ENCODE measurements at regions not wholly inside any gene's neighbourhood (a gene's known extent, or its start where the extent isn't known, plus 50 kb on each side); places are given as distances from the start of the nearest gene placed in this dataset.

DNA sequence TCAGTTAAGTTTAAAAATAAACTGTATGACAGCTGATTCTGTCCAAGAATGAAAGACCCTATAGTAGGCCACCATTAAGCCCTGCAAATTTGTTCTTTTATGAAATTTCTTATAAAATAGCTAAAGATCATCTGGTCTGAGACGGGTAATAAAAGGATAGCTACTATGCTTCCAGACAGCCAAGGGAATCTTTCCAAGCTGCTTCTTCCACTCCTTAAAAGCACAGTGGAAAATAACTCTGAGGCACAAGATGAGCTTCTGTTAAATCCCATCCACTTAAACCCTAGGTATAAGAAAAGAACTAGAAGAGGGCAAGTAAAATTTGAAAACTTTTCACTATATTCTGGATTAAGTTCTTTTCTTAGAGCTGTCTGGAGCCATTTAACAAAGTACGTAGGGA lies 194.3 kb downstream of the CAPZA3 start:
- Histone ChIP-seq H4K5ac (ENCODE audit: insufficient read length, low read depth, low read length) (no peak overlapping the region), H3K27ac (ENCODE audit: low read depth, low read length) (no peak overlapping the region), H4K20me1 (replicated peaks in 1 of 2; ENCODE audit: control insufficient read depth in 1 of 2, insufficient read depth in 2 of 2, low read length in 2 of 2) (no peaks in the 10 kb centered on the region), H2BK12ac (ENCODE audit: low read depth, low read length) (no peak overlapping the region), H2BK5ac (ENCODE audit: low read depth, low read length) (no peak overlapping the region), H3K23ac (ENCODE audit: insufficient read length) (no peak overlapping the region), H3K36me3 (ENCODE audit: control insufficient read depth in 2 of 4, insufficient read depth in 4 of 4, low read length in 3 of 4) (no peaks in the 10 kb centered on the region; a peak in 1 of 8 replicates), H2AK5ac (ENCODE audit: low read depth, low read length) (no peak overlapping the region), H3K4me2 (ENCODE audit: insufficient read depth in 1 of 2, low read depth in 2 of 2, low read length in 2 of 2) (no peak overlapping the region), H3K79me2 (ENCODE audit: control insufficient read depth in 1 of 2, insufficient read depth in 2 of 2, low read length in 2 of 2) (no peaks in the 10 kb centered on the region), H3K79me1 (ENCODE audit: low read depth, low read length) (no peaks in the 10 kb centered on the region), H3K4me3 (ENCODE audit: extremely low read depth in 1 of 4, insufficient read depth in 2 of 4, low read depth in 3 of 4, low read length in 4 of 4) (no peak overlapping the region), H3K14ac (ENCODE audit: insufficient read length) (no peak overlapping the region), H4K91ac (replicated peaks; ENCODE audit: insufficient read length, low read length) (no peak overlapping the region), H4K8ac (ENCODE audit: extremely low read depth, insufficient read depth, low read length) (no peak overlapping the region), H2BK15ac (ENCODE audit: low read length) (no peak overlapping the region), H3K23me2 (ENCODE audit: low read depth, low read length) (no peaks in the 10 kb centered on the region), H2BK120ac (replicated peaks; ENCODE audit: low read depth, low read length) (no peak overlapping the region), H2BK20ac (ENCODE audit: low read length) (no peak overlapping the region), H3K9ac (replicated peaks in 1 of 4; ENCODE audit: extremely low read depth in 1 of 4, low read depth in 3 of 4, low read length in 3 of 4) (no peak overlapping the region), H3K56ac (replicated peaks; ENCODE audit: insufficient read length, low read depth, low read length) (no peak overlapping the region), H3K4me1 (replicated peaks in 1 of 4; ENCODE audit: control insufficient read depth in 3 of 4, insufficient read depth in 4 of 4, low read length in 3 of 4) (peaks cover 0 to 9% (median 2%) of the 10 kb centered on the region in 4 experiments; a peak in 3 of 7 replicates), H3K9me3 (ENCODE audit: insufficient read depth in 2 of 2, low read depth in 1 of 2, low read length in 1 of 2) (peaks cover 5 to 9% of the 10 kb centered on the region in 2 experiments; a peak in 2 of 4 replicates), H3K27me3 (replicated peaks in 1 of 4; ENCODE audit: control insufficient read depth in 3 of 4, extremely low read depth in 1 of 4, insufficient read depth in 3 of 4, low read length in 3 of 4) (no peaks in the 10 kb centered on the region), H3K18ac (ENCODE audit: extremely low read depth, low read length) (no peak overlapping the region), H2AFZ (ENCODE audit: low read length) (no peak overlapping the region), H3K4ac (replicated peaks; ENCODE audit: insufficient read length, low read depth, low read length) (no peak overlapping the region)
- DNase-seq (ENCODE audit: low read depth in 1 of 2, low spot score in 2 of 2) (no peak), FAIRE-seq (no peak)
- WGBS, 2 experiments (ENCODE audit: extremely low coverage in 1 of 2, insufficient coverage in 1 of 2, insufficient read length in 1 of 2, insufficient replicate concordance in 2 of 2, low coverage in 1 of 2, low lambda C conversion rate in 2 of 2, missing lambda C conversion rate in 1 of 2) = 95% methylated on average over 2 of the region's 2 CpGs; no CpG with 5 or more reads in 1 of the 2 experiments
- CTCF ChIA-PET (ENCODE audit: partially characterized antibody) = interaction anchor here (0.5 kb wide), 1 partner anchor 16 kb away, joined by 4 read pairs; no protein-coding TSS in a partner anchor
- POLR2A ChIA-PET (ENCODE audit: partially characterized antibody) = no interaction called here
- TF ChIP-seq RNF2 (IDR thresholded peaks at IDR 0.05; ENCODE audit: borderline replicate concordance, low read depth, low read length, missing control alignments, poor library complexity, severe bottlenecking) = no peak
- TF ChIP-seq, protein P1, sequence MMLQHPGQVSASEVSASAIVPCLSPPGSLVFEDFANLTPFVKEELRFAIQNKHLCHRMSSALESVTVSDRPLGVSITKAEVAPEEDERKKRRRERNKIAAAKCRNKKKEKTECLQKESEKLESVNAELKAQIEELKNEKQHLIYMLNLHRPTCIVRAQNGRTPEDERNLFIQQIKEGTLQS (IDR thresholded peaks at IDR 0.05; ENCODE audit: insufficient read depth, low read depth, low read length) = no peak
- TF ChIP-seq TAF1 (IDR thresholded peaks at IDR 0.05; ENCODE audit: low read depth, low read length) = no peak
- no peak for TF ChIP-seq POU5F1 (IDR thresholded peaks at IDR 0.05; ENCODE audit: low read depth, low read length)
- no peak for TF ChIP-seq RXRA (IDR thresholded peaks at IDR 0.05; ENCODE audit: insufficient read depth, low read depth, low read length)

Measured in H1 (cell line).